Activated T-helper 9 cell treated with anti-CD3 and anti-CD28 coated beads, Interleukin-2, amount 50 U/mL, for 16 hours (primary cell): ENCODE measurements at regions not wholly inside any gene's neighbourhood (a gene's known extent, or its start where the extent isn't known, plus 50 kb on each side); places are given as distances from the start of the nearest gene placed in this dataset.

Source experiments
- DNase-seq: peaks from one replicate; pipeline ENCODE4 v3.0.0-alpha.2; 2020; ENCODE audit warnings: low read depth

GRCh38 chr17:77501751-77502625 lies 361.2 kb downstream of the SEC14L1 start:
- DNase-seq = no peak

DNA sequence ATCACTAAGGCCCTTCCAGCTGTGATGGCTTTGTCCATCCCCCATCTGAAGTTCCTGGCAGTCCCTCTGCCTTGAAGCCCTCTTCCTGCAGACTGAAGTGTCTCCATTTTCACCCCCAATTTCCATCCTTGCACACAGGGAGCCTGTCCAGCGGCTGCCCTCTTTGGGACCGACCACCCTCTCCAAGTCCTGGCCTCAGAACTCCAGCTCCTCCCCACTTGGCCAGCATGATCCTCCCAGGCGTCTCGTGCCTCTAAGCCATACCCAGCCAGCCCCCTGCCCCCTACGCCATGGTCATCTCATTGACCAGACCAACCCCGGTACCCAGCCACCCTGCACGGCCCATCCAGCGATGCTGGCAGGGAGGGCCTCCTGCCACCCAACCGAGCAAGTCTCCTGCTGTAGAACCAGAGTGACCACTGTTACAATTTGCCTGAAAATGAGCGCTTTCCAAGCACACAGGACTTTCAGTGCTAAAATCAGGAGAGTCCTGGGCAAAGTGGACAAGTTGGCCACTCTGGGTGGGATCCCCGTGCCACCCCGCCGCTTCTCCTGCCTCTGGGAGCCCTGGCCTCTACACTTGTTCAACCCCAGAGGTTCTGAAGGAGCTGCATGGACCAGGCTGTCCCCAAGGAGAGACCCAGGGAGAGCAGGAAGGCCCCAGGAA lies 362.0 kb downstream of the SEC14L1 start:
- no peak for DNase-seq

GRCh38 chr17:77503293-77503655 lies 362.5 kb downstream of the SEC14L1 start:
- no peak for DNase-seq

- DNase-seq = no peak
These were observed 363.3 kb downstream of the SEC14L1 start for GRCh38 chr17:77503916-77504651.

DNA sequence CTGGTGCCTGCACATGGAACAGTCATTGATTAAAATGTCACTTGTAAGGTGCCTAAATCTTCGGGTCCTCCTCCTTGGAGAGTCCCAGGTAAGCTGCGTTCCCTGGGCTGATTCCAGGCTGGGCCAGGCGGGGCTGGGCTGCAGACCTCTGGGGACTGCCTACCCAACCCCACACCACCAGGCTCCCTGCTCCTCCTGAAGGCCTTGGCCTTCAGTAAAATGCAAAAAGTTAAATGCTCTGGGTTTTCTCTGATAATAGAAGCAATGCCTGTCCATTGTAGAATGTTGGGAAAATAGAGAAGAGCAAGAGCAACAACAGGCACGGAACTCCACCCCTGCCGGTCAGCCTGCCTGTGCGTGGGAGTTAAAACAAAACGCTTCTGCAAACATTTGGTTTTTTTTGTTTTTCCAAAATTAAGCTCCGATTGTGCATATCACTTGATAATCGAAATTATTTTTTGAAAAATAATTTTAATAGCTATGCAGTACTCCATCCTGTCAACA lies 363.9 kb downstream of the SEC14L1 start:
- DNase-seq = no peak

DNA sequence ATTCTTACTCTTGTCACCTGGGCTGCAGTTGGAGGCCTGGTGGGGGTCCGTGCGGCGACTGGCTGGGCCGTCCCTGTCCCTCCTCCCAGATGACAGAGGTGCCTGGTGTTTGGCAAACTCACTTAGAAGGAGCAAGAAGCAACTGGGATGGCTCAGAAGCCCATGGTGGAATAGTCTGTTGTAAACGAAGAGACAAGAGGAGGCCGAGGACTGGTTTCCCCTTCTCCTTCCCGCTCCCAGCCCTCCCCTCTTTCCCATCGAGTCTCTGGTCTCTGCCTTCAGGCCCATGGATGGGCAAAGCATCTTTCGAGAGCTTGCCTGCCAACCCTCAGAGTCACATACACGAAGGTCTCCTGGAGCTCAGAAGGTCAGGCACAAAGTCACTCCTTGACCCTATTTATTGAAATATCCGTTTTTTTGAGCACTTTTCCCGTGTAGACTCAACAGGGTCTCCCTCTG lies 364.4 kb downstream of the SEC14L1 start:
- DNase-seq = no peak

- no peak for DNase-seq
These were observed 365.7 kb downstream of the SEC14L1 start for GRCh38 chr17:77506371-77506991.

GRCh38 chr17:77507111-77507885 lies 366.5 kb downstream of the SEC14L1 start:
- no peak for DNase-seq

GRCh38 chr17:77508047-77508715 lies 367.4 kb downstream of the SEC14L1 start:
- DNase-seq = no peak

GRCh38 chr17:77509089-77509488 lies 368.3 kb downstream of the SEC14L1 start:
- DNase-seq = no peak

DNA sequence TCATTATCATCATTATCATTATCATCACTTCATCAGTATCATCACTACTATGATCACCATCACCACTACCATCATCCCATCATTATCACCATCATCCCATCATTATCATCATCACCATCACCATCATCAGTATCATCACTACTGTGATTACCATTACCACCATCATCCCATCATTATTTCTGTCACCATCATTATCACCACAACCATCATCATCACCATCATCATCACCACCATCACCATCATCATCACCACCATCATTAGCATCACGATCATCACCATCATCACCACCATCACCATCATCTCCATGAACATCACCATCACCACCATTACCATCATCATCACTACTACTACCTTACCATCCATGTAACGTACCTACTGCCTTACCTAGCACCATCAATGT lies 368.8 kb downstream of the SEC14L1 start:
- DNase-seq = no peak

GRCh38 chr17:77510133-77510796 lies 369.5 kb downstream of the SEC14L1 start:
- no peak for DNase-seq

DNA sequence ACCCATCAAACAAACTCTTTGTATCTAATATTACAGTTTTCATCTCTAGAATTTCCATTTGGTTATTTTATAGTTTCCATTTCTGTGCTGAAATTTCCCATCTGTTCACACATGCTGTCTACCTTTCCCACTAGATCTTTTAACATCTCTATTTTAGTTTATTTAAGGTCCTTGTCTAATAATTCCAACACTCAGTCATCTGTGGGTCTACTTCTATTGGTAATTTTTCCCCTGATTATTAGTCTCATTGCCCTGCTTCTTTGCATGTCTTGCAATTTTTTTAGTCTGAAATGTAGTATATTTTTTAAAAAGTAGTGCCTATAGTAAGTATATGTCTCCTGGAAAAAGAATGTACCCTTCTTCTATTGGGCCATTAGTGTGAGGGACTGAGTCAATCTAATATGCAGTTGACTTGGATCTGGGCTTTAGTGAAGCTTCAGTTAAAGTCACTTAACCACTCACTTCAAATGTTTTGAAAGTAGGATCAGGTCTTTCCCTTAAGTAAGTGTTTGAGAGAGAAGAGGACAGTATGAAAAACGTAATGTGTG lies 370.8 kb downstream of the SEC14L1 start:
- no peak for DNase-seq

GRCh38 chr17:77512062-77512946 lies 371.5 kb downstream of the SEC14L1 start:
- DNase-seq = no peak

GRCh38 chr17:77513045-77513444 lies 372.3 kb downstream of the SEC14L1 start:
- no peak for DNase-seq

- no peak for DNase-seq
These were observed 374.5 kb downstream of the SEC14L1 start for GRCh38 chr17:77515227-77515626.

- no peak for DNase-seq
These were observed 376.1 kb downstream of the SEC14L1 start for GRCh38 chr17:77516902-77517301.

- no peak for DNase-seq
These were observed 380.3 kb downstream of the SEC14L1 start for GRCh38 chr17:77521076-77521475.

- DNase-seq = no peak
These were observed 382.8 kb downstream of the SEC14L1 start for GRCh38 chr17:77523540-77523939.
